Astrocyte (in vitro differentiated cells and primary cell): ENCODE measurements at regions not wholly inside any gene's neighbourhood (a gene's known extent, or its start where the extent isn't known, plus 50 kb on each side); places are given as distances from the start of the nearest gene placed in this dataset.

Experiments
- CTCF ChIP-seq: IDR thresholded peaks from 2 replicates; pipeline ENCODE4 v1.5.1; 2011; ENCODE audit warnings: low read depth, mild to moderate bottlenecking, inconsistent platforms, low read length, moderate library complexity; ENCODE audit not compliant: insufficient read depth
- EZH2 ChIP-seq: IDR thresholded peaks from 2 replicates; pipeline ENCODE4 v1.6.1; 2012; ENCODE audit warnings: mild to moderate bottlenecking, low read length, inconsistent platforms; ENCODE audit not compliant: insufficient read depth

GRCh38 chr2:173568054-173568453, 213.4 kb downstream of the CDCA7 start:
- peak; percentile 16 for TF ChIP-seq CTCF
- TF ChIP-seq EZH2: no peak
